ENCODE measurements at regions not wholly inside any gene's neighbourhood (a gene's known extent, or its start where the extent isn't known, plus 50 kb on each side); places are given as distances from the start of the nearest gene placed in this dataset.

DNA sequence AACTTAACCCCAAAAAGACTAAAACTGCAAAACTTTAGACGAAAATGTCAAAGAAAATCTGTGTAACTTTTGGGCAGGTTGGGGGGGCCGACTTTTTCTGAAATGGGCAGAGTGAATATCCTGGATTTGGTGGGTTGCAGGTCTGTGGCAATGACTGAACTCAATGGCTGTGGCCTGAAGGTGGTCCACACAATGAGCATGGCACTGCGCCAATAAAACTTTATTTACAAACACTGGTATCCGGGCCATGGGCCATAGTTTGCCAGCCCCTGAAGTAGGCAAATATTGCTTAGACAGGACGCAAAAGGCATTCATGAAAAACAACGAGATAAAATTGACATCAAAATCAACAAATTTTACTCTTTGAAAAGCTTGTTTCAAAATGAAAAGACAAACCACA, 66.2 kb downstream of the RTP5 start:
- H3K9me3 ChIP-seq (ENCODE audit: low read length) = peaks cover 3% of the 10 kb centered on the region
- H2AFZ ChIP-seq (ENCODE audit: low read depth, low read length) = no peak overlapping the region
- no peaks in the 10 kb centered on the region for H3K27me3 ChIP-seq (ENCODE audit: insufficient read depth, low read length)
- no peaks in the 10 kb centered on the region for H3K4me1 ChIP-seq (ENCODE audit: insufficient read depth, low read length)
- H3K4me3 ChIP-seq (ENCODE audit: low read length) = no peak overlapping the region
- H3K36me3 ChIP-seq (ENCODE audit: insufficient read depth, low read length) = no peaks in the 10 kb centered on the region

DNA sequence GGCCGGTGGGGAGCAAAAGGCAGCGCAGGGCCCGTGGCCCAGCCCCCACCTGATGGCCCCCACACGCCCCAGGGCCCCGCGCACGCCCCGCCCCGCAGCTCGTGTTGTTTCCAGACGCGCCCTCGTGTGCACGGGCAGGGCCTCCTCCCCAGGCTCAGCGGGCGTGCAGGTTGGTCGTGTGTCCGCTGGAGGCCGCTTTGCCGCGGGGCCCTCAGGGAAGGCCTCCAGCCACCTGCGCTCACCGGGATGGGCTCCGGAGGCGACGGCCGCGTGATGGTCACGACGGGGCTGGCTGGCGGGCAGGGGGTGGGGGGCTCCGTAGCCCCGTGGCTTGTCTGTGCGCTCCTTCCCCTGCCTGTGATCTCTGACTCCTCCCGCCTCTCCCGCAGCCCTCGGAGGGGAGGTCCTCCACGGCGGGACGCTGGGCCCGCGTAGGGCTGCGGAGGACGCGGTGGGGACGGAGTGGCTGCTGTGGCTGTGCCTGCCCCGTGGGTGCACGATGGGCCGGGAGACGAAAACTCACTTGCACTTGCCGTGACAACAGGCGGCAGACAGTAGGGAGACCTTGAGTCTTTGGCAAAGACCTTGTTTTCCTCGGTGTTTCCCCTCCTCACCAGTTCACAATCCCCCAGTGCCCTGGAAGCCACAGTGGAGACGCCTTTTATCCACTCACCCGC, 67.1 kb downstream of the RTP5 start:
- no peaks in the 10 kb centered on the region for H3K27me3 ChIP-seq (ENCODE audit: insufficient read depth, low read length)
- H3K36me3 ChIP-seq (ENCODE audit: insufficient read depth, low read length) = no peaks in the 10 kb centered on the region
- no peak overlapping the region for H3K4me3 ChIP-seq (ENCODE audit: low read length)
- no peaks in the 10 kb centered on the region for H3K4me1 ChIP-seq (ENCODE audit: insufficient read depth, low read length)
- H3K9me3 ChIP-seq (ENCODE audit: low read length) = peaks cover 3% of the 10 kb centered on the region
- no peak overlapping the region for H2AFZ ChIP-seq (ENCODE audit: low read depth, low read length)

- Histone ChIP-seq H3K36me3 (ENCODE audit: insufficient read depth, low read length) (no peaks in the 10 kb centered on the region), H3K4me3 (ENCODE audit: low read length) (no peak overlapping the region), H2AFZ (ENCODE audit: low read depth, low read length) (no peak overlapping the region), H3K4me1 (ENCODE audit: insufficient read depth, low read length) (no peaks in the 10 kb centered on the region), H3K9me3 (ENCODE audit: low read length) (peaks cover 3% of the 10 kb centered on the region), H3K27me3 (ENCODE audit: insufficient read depth, low read length) (peaks cover 2% of the 10 kb centered on the region)
Measured at GRCh38 chr2:241937297-241937696, 67.8 kb downstream of the RTP5 start.

- no peaks in the 10 kb centered on the region for H3K36me3 ChIP-seq (ENCODE audit: insufficient read depth, low read length)
- no peak overlapping the region for H3K4me3 ChIP-seq (ENCODE audit: low read length)
- H3K4me1 ChIP-seq (ENCODE audit: insufficient read depth, low read length) = no peaks in the 10 kb centered on the region
- H3K27me3 ChIP-seq (ENCODE audit: insufficient read depth, low read length) = peaks cover 4% of the 10 kb centered on the region
- peaks cover 3% of the 10 kb centered on the region for H3K9me3 ChIP-seq (ENCODE audit: low read length)
- H2AFZ ChIP-seq (ENCODE audit: low read depth, low read length) = no peak overlapping the region
Measured at GRCh38 chr2:241939541-241939940, 70.0 kb downstream of the RTP5 start.

DNA sequence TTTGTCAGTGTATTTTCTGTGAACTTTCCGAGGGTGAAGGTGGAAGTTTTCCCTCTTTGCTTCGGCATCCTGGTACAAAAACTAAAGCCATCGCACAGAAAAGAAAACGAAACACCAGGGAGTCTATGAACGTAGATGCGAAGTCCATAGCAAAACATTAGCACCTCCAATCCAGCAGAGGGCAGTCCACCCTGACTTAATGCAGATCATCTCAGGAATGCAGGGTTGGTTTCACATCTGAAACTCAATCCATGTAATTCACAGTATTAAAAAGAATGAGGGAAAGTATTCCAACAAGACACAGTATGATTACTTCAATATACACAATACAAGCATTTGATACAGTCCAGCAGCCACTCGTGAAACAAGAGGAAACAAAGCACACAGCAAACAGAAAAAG, 70.8 kb downstream of the RTP5 start:
- Histone ChIP-seq H3K36me3 (ENCODE audit: insufficient read depth, low read length) (no peaks in the 10 kb centered on the region), H2AFZ (ENCODE audit: low read depth, low read length) (no peak overlapping the region), H3K4me3 (ENCODE audit: low read length) (no peak overlapping the region), H3K4me1 (ENCODE audit: insufficient read depth, low read length) (no peaks in the 10 kb centered on the region), H3K9me3 (ENCODE audit: low read length) (peaks cover 3% of the 10 kb centered on the region), H3K27me3 (ENCODE audit: insufficient read depth, low read length) (peaks cover 4% of the 10 kb centered on the region)

DNA sequence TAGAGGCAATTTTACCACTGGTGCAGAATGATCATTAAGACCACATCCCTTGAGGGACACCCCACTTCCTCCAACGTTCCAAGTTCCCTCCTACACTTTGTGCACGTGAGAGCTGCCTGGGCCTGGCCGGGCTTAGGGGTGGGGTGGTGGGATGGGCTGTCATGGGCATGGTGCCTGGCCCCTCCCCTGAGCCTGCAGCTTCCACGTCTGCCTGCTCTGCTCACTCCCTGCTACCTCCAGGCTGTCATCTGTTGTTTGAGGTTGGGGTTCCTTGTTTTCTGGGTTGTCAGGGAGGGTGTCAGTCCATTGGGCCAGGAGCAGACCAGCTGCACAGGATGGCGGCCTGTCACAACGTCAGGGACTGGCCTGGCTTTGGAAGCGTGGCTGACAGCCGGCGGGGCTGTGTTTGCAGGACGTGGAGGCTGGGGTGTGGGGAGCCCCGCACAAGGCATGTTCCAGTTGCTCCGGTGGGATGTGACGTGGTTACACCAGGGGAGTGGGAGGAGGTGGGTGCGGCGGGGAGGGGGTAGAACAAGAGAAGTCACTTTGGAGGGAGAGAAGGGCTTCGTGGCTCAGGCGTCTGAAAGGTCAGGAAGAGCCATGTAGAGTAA, 72.3 kb downstream of the RTP5 start:
- Histone ChIP-seq H3K36me3 (ENCODE audit: insufficient read depth, low read length) (no peaks in the 10 kb centered on the region), H3K27me3 (ENCODE audit: insufficient read depth, low read length) (peaks cover 4% of the 10 kb centered on the region), H3K4me1 (ENCODE audit: insufficient read depth, low read length) (no peaks in the 10 kb centered on the region), H3K4me3 (ENCODE audit: low read length) (no peak overlapping the region), H2AFZ (ENCODE audit: low read depth, low read length) (no peak overlapping the region), H3K9me3 (ENCODE audit: low read length) (peaks cover 6% of the 10 kb centered on the region)

DNA sequence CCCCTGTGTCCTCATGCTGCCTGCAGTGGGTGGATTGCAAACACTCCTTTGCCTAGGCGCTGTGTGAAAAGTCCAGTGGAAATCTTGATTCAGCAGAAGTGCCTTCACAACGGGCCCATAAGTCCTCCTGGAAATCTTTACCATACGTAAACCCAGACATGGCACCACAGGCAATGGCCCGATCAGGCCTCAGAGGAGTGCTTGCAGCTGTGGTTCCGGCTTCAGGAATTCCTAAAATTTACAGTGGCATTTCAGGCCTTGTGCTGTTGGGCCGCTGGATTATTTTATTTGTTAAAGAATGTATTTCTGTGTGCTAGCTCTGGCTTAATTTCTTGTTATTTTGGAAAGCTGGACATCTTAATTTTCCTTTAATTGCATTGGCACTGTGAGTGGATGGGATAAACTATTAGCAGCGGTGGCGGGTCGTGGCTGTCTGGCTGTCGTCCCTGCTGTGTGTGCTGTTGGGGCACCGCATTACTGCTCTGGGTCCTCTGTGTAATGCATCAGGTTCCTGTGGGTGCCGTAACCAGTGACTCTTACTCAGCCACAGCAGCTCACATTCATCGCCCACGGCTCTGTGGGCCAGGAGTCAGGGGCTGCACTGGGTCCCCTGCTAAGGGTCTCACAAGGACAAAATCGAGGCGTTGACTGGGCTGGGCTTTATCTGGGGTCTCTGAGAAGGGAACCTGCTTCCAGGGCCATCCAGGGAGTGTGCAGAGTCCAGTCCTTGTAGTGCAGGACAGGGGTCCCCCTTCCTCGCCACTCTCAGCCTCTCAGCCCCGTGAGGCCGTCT, 73.1 kb downstream of the RTP5 start:
- Histone ChIP-seq H3K36me3 (ENCODE audit: insufficient read depth, low read length) (no peaks in the 10 kb centered on the region), H3K4me1 (ENCODE audit: insufficient read depth, low read length) (no peaks in the 10 kb centered on the region), H3K27me3 (ENCODE audit: insufficient read depth, low read length) (peaks cover 4% of the 10 kb centered on the region), H2AFZ (ENCODE audit: low read depth, low read length) (no peak overlapping the region), H3K4me3 (ENCODE audit: low read length) (no peak overlapping the region), H3K9me3 (ENCODE audit: low read length) (peaks cover 6% of the 10 kb centered on the region)

- H3K4me3 ChIP-seq (ENCODE audit: low read length) = no peak overlapping the region
- H3K4me1 ChIP-seq (ENCODE audit: insufficient read depth, low read length) = no peaks in the 10 kb centered on the region
Measured at GRCh38 chr2:241943209-241943850, 73.8 kb downstream of the RTP5 start.

DNA sequence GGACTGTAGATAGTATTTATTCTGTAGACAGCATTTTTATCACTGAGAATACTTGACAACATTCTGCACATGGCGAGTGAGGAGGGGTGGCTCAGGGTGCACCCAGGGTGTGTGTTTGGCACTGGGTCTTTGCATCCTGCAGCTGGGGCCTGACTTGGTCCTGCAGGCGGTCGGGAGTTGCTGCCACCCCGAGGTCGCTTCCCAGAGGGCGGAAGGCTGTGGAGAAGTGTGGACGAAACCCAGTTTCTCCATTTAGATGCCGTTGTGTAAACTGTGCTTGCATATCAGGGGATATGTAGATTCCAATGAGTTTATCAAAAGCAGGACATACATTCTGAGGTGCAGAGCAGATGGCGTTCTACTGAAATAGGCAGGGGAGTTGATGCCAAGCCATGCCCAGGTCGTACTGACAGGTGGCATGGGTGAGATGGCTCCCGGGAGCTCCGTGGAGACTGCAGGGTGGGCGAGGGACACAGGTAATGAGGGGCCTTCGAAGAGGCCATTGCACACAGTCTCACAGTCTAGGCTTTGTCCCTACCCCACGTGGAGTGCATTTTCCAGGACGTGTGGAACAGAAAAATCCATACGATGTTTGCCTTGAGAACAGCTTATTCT, 74.5 kb downstream of the RTP5 start:
- Histone ChIP-seq H3K27me3 (ENCODE audit: insufficient read depth, low read length) (peaks cover 4% of the 10 kb centered on the region), H3K4me3 (ENCODE audit: low read length) (no peak overlapping the region), H3K4me1 (ENCODE audit: insufficient read depth, low read length) (no peaks in the 10 kb centered on the region)

More at GRCh38 chr2:241943209-241943850, 73.8 kb downstream of the RTP5 start:
- Histone ChIP-seq H3K27me3 (ENCODE audit: insufficient read depth, low read length) (peaks cover 4% of the 10 kb centered on the region), H3K9me3 (ENCODE audit: low read length) (peaks cover 6% of the 10 kb centered on the region), H2AFZ (ENCODE audit: low read depth, low read length) (no peak overlapping the region), H3K36me3 (ENCODE audit: insufficient read depth, low read length) (no peaks in the 10 kb centered on the region)

GRCh38 chr2:241944821-241945220, 75.3 kb downstream of the RTP5 start:
- no peaks in the 10 kb centered on the region for H3K36me3 ChIP-seq (ENCODE audit: insufficient read depth, low read length)
- peaks cover 4% of the 10 kb centered on the region for H3K27me3 ChIP-seq (ENCODE audit: insufficient read depth, low read length)

More for the DNA sequence above, 74.5 kb downstream of the RTP5 start:
- Histone ChIP-seq H3K36me3 (ENCODE audit: insufficient read depth, low read length) (no peaks in the 10 kb centered on the region), H2AFZ (ENCODE audit: low read depth, low read length) (no peak overlapping the region), H3K9me3 (ENCODE audit: low read length) (peaks cover 6% of the 10 kb centered on the region)

DNA sequence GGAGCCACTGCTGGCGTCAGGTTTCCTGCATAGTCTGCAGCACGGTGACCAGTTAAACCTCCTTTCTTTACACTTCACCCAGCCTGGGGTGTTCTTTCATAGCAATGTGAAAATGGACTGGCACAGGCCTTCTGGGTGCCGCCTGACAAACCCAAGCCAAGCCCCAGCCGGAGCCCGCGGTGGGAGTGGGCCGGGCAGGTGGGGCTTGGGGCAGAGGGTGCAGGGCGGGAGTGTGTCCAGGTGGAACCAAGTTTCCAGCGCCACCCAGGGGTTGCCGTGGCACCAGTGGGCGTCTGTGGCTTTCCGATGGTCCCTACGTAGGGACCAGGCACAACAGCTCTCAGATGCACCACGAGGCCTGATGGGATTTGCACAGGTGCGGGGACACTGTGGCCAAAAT, 75.8 kb downstream of the RTP5 start:
- Histone ChIP-seq H3K36me3 (ENCODE audit: insufficient read depth, low read length) (no peaks in the 10 kb centered on the region), H2AFZ (ENCODE audit: low read depth, low read length) (no peak overlapping the region)

More at GRCh38 chr2:241944821-241945220, 75.3 kb downstream of the RTP5 start:
- Histone ChIP-seq H3K9me3 (ENCODE audit: low read length) (peaks cover 6% of the 10 kb centered on the region), H2AFZ (ENCODE audit: low read depth, low read length) (no peak overlapping the region), H3K4me3 (ENCODE audit: low read length) (no peak overlapping the region), H3K4me1 (ENCODE audit: insufficient read depth, low read length) (no peaks in the 10 kb centered on the region)

DNA sequence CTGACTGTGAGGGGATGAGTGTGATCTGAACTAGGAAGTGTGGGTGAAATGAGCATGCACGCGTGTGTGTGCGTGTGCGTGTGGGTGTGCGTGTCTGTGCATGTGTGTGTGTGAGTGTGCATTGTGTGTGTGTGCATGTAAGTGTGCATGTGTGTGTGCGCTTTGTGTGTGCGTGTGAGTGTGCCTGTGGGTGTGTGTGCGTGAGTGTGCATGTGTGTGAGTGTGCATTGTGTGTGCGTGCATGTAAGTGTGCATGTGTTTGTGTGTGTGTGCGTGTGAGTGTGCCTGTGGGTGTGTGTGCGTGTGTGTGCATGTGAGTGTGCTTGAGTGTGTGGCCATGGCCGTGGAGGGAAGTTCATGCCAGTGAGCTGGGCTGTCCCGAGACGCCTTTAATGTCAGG, 76.3 kb downstream of the RTP5 start:
- Histone ChIP-seq H3K36me3 (ENCODE audit: insufficient read depth, low read length) (no peaks in the 10 kb centered on the region), H3K27me3 (ENCODE audit: insufficient read depth, low read length) (peaks cover 4% of the 10 kb centered on the region), H3K4me1 (ENCODE audit: insufficient read depth, low read length) (no peaks in the 10 kb centered on the region), H3K4me3 (ENCODE audit: low read length) (no peak overlapping the region), H3K9me3 (ENCODE audit: low read length) (peaks cover 4% of the 10 kb centered on the region), H2AFZ (ENCODE audit: low read depth, low read length) (no peak overlapping the region)

More for the DNA sequence above, 75.8 kb downstream of the RTP5 start:
- peaks cover 4% of the 10 kb centered on the region for H3K27me3 ChIP-seq (ENCODE audit: insufficient read depth, low read length)
- H3K4me1 ChIP-seq (ENCODE audit: insufficient read depth, low read length) = no peaks in the 10 kb centered on the region
- H3K9me3 ChIP-seq (ENCODE audit: low read length) = peaks cover 6% of the 10 kb centered on the region
- no peak overlapping the region for H3K4me3 ChIP-seq (ENCODE audit: low read length)

Data from neuron (in vitro differentiated cells).